Caco-2 (cell line): ENCODE measurements at regions not wholly inside any gene's neighbourhood (a gene's known extent, or its start where the extent isn't known, plus 50 kb on each side); places are given as distances from the start of the nearest gene placed in this dataset.

Experiments
- BruUV-seq: library from RNA; stranded (reverse); fragments of 400-500 nt; replicated peaks from 2 replicates; lab custom pipeline; 2021; lab: Mats Ljungman, UMichigan
- CTCF ChIA-PET: fragments of 300-600 bp; sonication (Branson Sonifier 250); formaldehyde crosslinking; loops from one replicate; lab custom pipeline; 2022; ENCODE audit warnings: antibody characterized with exemption; lab: Charles Lee
- POLR2A ChIA-PET: fragments of 300-600 bp; sonication (Branson Sonifier 250); formaldehyde crosslinking; loops from one replicate; lab custom pipeline; 2022; ENCODE audit warnings: antibody characterized with exemption; lab: Charles Lee
- DNase-seq, 2 experiments: peaks; one replicate each; pipeline versions ENCODE4 v3.0.0 to v3.0.0-alpha.2; 2020 to 2022
- H3K27me3 ChIP-seq: replicated peaks from 2 replicates; pipeline ENCODE4 v1.6.0; 2011; ENCODE audit warnings: low read length; ENCODE audit not compliant: control insufficient read depth, insufficient read depth
- H3K36me3 ChIP-seq: 2 replicates; pipeline ENCODE4 v1.5.1; 2011; ENCODE audit warnings: low read length; ENCODE audit not compliant: control insufficient read depth, insufficient read depth
- H3K4me1 ChIP-seq: fragments of 250-450 bp; sonication (Bioruptor Pico); 2 replicates; pipeline ENCODE4 v1.5.1; 2020; ENCODE audit warnings: mild to moderate bottlenecking
- H3K4me3 ChIP-seq: 2 replicates; pipeline ENCODE4 v1.5.1; 2011; ENCODE audit warnings: low read depth, mild to moderate bottlenecking, control low read depth, low read length
- H3K9me3 ChIP-seq: fragments of 250-450 bp; sonication (Bioruptor Pico); 2 replicates; pipeline ENCODE4 v1.5.1; 2020; ENCODE audit warnings: mild to moderate bottlenecking, moderate library complexity
- H3K27ac Mint-ChIP-seq: one replicate; pipeline ENCODE4 v1.8.0; 2022; ENCODE audit warnings: mixed read lengths; ENCODE audit not compliant: unreplicated experiment
- H3K27me3 Mint-ChIP-seq: one replicate; pipeline ENCODE4 v1.8.0; 2022; ENCODE audit warnings: mixed read lengths; ENCODE audit not compliant: insufficient read depth, unreplicated experiment
- H3K36me3 Mint-ChIP-seq: one replicate; pipeline ENCODE4 v1.8.0; 2022; ENCODE audit warnings: mild to moderate bottlenecking, mixed read lengths; ENCODE audit not compliant: insufficient read depth, unreplicated experiment
- H3K4me1 Mint-ChIP-seq: one replicate; pipeline ENCODE4 v1.8.0; 2022; ENCODE audit warnings: low read depth, mixed read lengths; ENCODE audit not compliant: unreplicated experiment
- H3K4me3 Mint-ChIP-seq: one replicate; pipeline ENCODE4 v1.8.0; 2022; ENCODE audit warnings: mild to moderate bottlenecking, moderate library complexity, mixed read lengths; ENCODE audit not compliant: unreplicated experiment
- H3K9me3 Mint-ChIP-seq: one replicate; pipeline ENCODE4 v1.8.0; 2022; ENCODE audit warnings: mixed read lengths; ENCODE audit not compliant: unreplicated experiment
- intact Hi-C: fragments of 100-400 bp; cut with micrococcal nuclease; formaldehyde crosslinking; loops from one replicate; pipeline ENCODE4 v1.10.0; 2022; ENCODE audit not compliant: unreplicated experiment
- TF ChIP-seq, protein P1 (sequence below), 2 experiments: fragments of 200-600 bp in 1 of 2; IDR thresholded peaks; 1 replicate in 1 of 2; 2 replicates in 1 of 2; pipeline versions ENCODE4 v1.5.1 to v1.8.0; 2011 to 2022; ENCODE audit warnings: antibody characterized with exemption in 1 of 2, control low read depth in 1 of 2, inconsistent platforms in 1 of 2, low read depth in 1 of 2, low read length in 1 of 2, mild to moderate bottlenecking in 1 of 2, moderate library complexity in 1 of 2; ENCODE audit not compliant: insufficient read depth in 1 of 2, severe bottlenecking in 1 of 2, unreplicated experiment in 1 of 2

DNA sequence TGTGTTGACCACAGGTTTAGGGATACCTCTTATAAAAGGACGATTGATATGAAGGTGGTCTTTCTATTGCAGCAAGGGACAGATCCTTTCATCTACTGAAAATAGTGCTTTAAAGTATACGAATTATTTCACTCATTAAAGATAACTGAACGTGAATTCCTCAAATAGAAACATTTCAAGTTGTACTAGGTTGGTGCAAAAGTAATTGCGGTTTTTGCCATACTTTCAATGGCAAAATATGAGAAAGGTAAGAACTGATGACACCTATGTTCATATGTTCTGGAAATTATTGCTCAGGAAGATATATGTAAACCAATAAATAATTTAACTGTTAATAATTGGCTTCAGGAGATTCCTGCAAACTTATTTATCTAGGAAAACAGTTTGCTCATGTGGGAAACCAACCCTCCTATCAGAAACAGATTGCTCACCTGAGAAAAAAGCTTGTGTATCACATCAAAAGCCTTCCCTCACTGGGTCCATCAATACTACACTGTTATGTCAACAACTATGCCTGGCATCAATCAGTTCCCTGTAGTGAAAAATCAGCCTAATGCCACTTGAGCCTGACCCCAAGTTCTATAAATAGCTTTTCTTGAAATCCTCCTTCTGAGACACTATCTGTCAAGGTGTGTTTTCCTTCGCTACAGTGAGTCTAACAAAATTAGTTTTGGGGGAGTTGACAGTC, 81.5 kb upstream of the ACSL3 start:
- H3K4me3 ChIP-seq: no peak overlapping the region
- Mint-ChIP-seq H3K27me3 (no peaks in the 10 kb centered on the region), H3K4me3 (no peak overlapping the region), H3K36me3 (no peaks in the 10 kb centered on the region), H3K27ac (no peak overlapping the region), H3K4me1 (peaks cover 10% of the 10 kb centered on the region), H3K9me3 (peaks cover 30% of the 10 kb centered on the region)
- BruUV-seq: no TSS peak
- no peaks in the 10 kb centered on the region for H3K27me3 ChIP-seq
- H3K4me1 ChIP-seq: peaks cover 20% of the 10 kb centered on the region
- TF ChIP-seq, protein P1, sequence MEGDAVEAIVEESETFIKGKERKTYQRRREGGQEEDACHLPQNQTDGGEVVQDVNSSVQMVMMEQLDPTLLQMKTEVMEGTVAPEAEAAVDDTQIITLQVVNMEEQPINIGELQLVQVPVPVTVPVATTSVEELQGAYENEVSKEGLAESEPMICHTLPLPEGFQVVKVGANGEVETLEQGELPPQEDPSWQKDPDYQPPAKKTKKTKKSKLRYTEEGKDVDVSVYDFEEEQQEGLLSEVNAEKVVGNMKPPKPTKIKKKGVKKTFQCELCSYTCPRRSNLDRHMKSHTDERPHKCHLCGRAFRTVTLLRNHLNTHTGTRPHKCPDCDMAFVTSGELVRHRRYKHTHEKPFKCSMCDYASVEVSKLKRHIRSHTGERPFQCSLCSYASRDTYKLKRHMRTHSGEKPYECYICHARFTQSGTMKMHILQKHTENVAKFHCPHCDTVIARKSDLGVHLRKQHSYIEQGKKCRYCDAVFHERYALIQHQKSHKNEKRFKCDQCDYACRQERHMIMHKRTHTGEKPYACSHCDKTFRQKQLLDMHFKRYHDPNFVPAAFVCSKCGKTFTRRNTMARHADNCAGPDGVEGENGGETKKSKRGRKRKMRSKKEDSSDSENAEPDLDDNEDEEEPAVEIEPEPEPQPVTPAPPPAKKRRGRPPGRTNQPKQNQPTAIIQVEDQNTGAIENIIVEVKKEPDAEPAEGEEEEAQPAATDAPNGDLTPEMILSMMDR (IDR thresholded peaks at IDR 0.05; ENCODE audit: insufficient read depth in 1 of 2, low read depth in 1 of 2, low read length in 1 of 2, severe bottlenecking in 1 of 2, unreplicated experiment in 1 of 2): no peak
- intact Hi-C loops: no loop called here
- no peak for DNase-seq
- no peaks in the 10 kb centered on the region for H3K36me3 ChIP-seq
- ChIA-PET CTCF (no interaction called here), POLR2A (no interaction called here)
- H3K9me3 ChIP-seq: no peaks in the 10 kb centered on the region; the same call in 1 of the 2 replicates

DNA sequence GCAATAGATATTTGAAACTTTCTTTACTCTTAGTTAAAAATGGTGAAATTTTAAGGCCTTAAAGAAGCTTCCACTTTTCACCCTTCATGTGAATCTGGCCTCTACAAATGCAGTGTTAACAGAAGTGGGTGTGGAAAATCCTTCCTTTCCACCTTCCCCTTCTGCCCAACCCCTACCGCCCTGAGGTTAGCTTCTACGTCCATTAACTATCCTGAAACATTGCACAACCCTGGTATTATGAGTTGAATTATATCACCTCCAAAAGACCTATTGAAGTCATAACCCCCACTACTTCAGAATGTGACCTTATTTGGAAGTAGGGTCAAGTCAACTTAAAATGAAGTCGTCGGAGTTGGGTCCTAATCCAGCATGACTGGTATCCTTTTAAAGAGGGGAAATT, 80.8 kb upstream of the ACSL3 start:
- H3K4me3 ChIP-seq: no peak overlapping the region
- Mint-ChIP-seq H3K9me3 (peaks cover 30% of the 10 kb centered on the region), H3K4me1 (peaks cover 10% of the 10 kb centered on the region), H3K27ac (no peak overlapping the region), H3K27me3 (no peaks in the 10 kb centered on the region), H3K36me3 (no peaks in the 10 kb centered on the region), H3K4me3 (no peak overlapping the region)
- H3K27me3 ChIP-seq: no peaks in the 10 kb centered on the region
- TF ChIP-seq, protein P1 (IDR thresholded peaks at IDR 0.05; ENCODE audit: insufficient read depth in 1 of 2, low read depth in 1 of 2, low read length in 1 of 2, severe bottlenecking in 1 of 2, unreplicated experiment in 1 of 2): no peak
- DNase-seq: no peak
- ChIA-PET CTCF (no interaction called here), POLR2A (no interaction called here)
- peaks cover 2% of the 10 kb centered on the region; the same call in 1 of the 2 replicates for H3K9me3 ChIP-seq
- peaks cover 20% of the 10 kb centered on the region for H3K4me1 ChIP-seq
- no peaks in the 10 kb centered on the region for H3K36me3 ChIP-seq
- BruUV-seq: no TSS peak
- intact Hi-C loops: no loop called here

DNA sequence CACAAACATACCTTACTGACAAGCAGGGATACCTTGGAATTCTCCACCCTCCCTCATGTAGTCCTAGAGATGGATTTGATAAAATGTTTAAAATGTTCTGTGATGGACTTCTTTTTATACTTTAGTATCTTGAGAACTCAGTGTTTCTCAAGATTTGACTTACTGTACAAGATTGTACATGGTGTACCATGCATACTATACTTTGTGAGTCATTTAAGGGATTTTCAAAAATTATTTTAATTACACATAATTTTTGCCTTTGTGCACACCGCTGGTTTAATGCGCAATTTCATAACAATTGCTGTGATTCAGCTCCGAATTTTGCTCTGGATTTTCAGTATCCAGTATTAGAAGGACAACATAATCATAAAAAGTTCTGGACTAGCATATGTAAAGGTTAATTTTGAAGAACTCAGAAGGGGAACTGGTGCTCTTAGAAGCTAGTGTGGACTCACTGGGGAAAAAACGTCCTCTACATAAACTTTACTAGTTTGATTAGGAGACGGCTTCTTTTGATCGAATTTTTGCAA, 78.6 kb upstream of the ACSL3 start:
- Histone ChIP-seq H3K27me3 (no peaks in the 10 kb centered on the region), H3K9me3 (peaks cover 2% of the 10 kb centered on the region; the same call in 1 of the 2 replicates), H3K4me3 (no peak overlapping the region), H3K4me1 (peaks cover 17% of the 10 kb centered on the region), H3K36me3 (no peaks in the 10 kb centered on the region)
- H3K9me3 Mint-ChIP-seq: peaks cover 41% of the 10 kb centered on the region
- no peak overlapping the region for H3K4me3 Mint-ChIP-seq
- H3K4me1 Mint-ChIP-seq: peaks cover 10% of the 10 kb centered on the region
- POLR2A ChIA-PET: no interaction called here
- no peak for DNase-seq
- CTCF ChIA-PET: interaction anchor here (0.8 kb wide), 1 partner anchor 156 kb away, joined by 3 read pairs; no protein-coding TSS in a partner anchor
- H3K27me3 Mint-ChIP-seq: no peaks in the 10 kb centered on the region
- intact Hi-C loops: no loop called here
- H3K27ac Mint-ChIP-seq: no peak overlapping the region
- no TSS peak for BruUV-seq
- H3K36me3 Mint-ChIP-seq: no peaks in the 10 kb centered on the region
- TF ChIP-seq, protein P1 (IDR thresholded peaks at IDR 0.05; ENCODE audit: insufficient read depth in 1 of 2, low read depth in 1 of 2, low read length in 1 of 2, severe bottlenecking in 1 of 2, unreplicated experiment in 1 of 2): no peak
